Thyroid gland (tissue), 4 donors: ENCODE measurements at regions not wholly inside any gene's neighbourhood (a gene's known extent, or its start where the extent isn't known, plus 50 kb on each side); places are given as distances from the start of the nearest gene placed in this dataset.

Experiments
- DNase-seq, 2 donors: peaks; one replicate each; pipeline ENCODE4 v3.0.0-alpha.2; 2019
- H3K27ac ChIP-seq, 3 donors: fragments of 200-600 bp; sonication (generic); 1 replicate in 2 of 3; 2 replicates in 1 of 3; pipeline ENCODE4 v1.5.1; 2016 to 2019; ENCODE audit warnings: mild to moderate bottlenecking in 1 of 3, moderate library complexity in 1 of 3
- H3K27me3 ChIP-seq: fragments of 200-600 bp; sonication (generic); one replicate; pipeline ENCODE4 v1.5.1; 2019
- H3K36me3 ChIP-seq, 2 donors: fragments of 200-600 bp; sonication (generic); one replicate each; pipeline ENCODE4 v1.5.1; 2016 to 2019
- H3K4me1 ChIP-seq, 2 donors: fragments of 200-600 bp; sonication (generic); one replicate each; pipeline ENCODE4 v1.5.1; 2017 to 2019
- H3K4me3 ChIP-seq, 3 donors: fragments of 200-600 bp; sonication (generic); replicated peaks in 1 of 3; 1 replicate in 2 of 3; 2 replicates in 1 of 3; pipeline ENCODE4 v1.5.1; 2016; ENCODE audit warnings: mild to moderate bottlenecking in 1 of 3
- H3K9me3 ChIP-seq: fragments of 200-600 bp; sonication (generic); one replicate; pipeline ENCODE4 v1.5.1; 2017
- CTCF ChIP-seq, 6 experiments: fragments of 200-600 bp in 3 of 6; fragments of 450-650 bp in 3 of 6; sonication (generic) in 3 of 6; IDR thresholded peaks; one replicate each; pipeline ENCODE4 v1.5.1; 2016 to 2019; ENCODE audit warnings: antibody characterized with exemption in 6 of 6, mild to moderate bottlenecking in 2 of 6, inconsistent platforms in 1 of 6, moderate library complexity in 1 of 6
- POLR2A ChIP-seq, 2 donors: fragments of 450-650 bp; IDR thresholded peaks; one replicate each; pipeline ENCODE4 v1.6.1; 2017; ENCODE audit warnings: antibody characterized with exemption in 2 of 2, mild to moderate bottlenecking in 2 of 2, moderate library complexity in 1 of 2
- WGBS, 2 donors: methylation state at CpG; one replicate each; pipeline ENCODE4 v1.1.5; 2017; 5-methylcytosine and 5-hydroxymethylcytosine counted together
- intact Hi-C: fragments of 100-400 bp; cut with DNase I; formaldehyde crosslinking; loops from one replicate; pipeline ENCODE4 v1.15.1; 2023

- H3K4me1 ChIP-seq, result no peaks in the 10 kb centered on the region
- no peak overlapping the region for H3K27ac ChIP-seq
- DNase-seq, result no peak
- no peaks in the 10 kb centered on the region for H3K27me3 ChIP-seq
- H3K9me3 ChIP-seq, result no peaks in the 10 kb centered on the region
- WGBS, 2 donors, result 87 to 88% methylated on average over 10 of the region's 10 CpGs
- intact Hi-C loops, result no loop called here
- TF ChIP-seq CTCF (IDR thresholded peaks at IDR 0.05) (no peak), POLR2A (IDR thresholded peaks at IDR 0.05) (no peak)
- no peak overlapping the region for H3K4me3 ChIP-seq
- H3K36me3 ChIP-seq, result no peaks in the 10 kb centered on the region
Observed at GRCh38 chr4:183586824-183587223, 72.2 kb downstream of the RWDD4 start.

GRCh38 chr4:183588169-183588675 is 70.8 kb downstream of the RWDD4 start:
- WGBS, 2 donors, result 71 to 84% methylated on average over 11 of the region's 11 CpGs
- Histone ChIP-seq H3K4me1 (no peaks in the 10 kb centered on the region), H3K27me3 (no peaks in the 10 kb centered on the region), H3K27ac (no peak overlapping the region), H3K36me3 (no peaks in the 10 kb centered on the region), H3K9me3 (no peaks in the 10 kb centered on the region), H3K4me3 (no peak overlapping the region)
- intact Hi-C loops, result no loop called here
- no peak for DNase-seq
- TF ChIP-seq POLR2A (IDR thresholded peaks at IDR 0.05) (no peak), CTCF (IDR thresholded peaks at IDR 0.05) (no peak)

GRCh38 chr4:183588691-183589090 is 70.3 kb downstream of the RWDD4 start:
- no peak overlapping the region for H3K4me3 ChIP-seq

GRCh38 chr4:183589461-183590099 is 69.4 kb downstream of the RWDD4 start:
- H3K27me3 ChIP-seq, result no peaks in the 10 kb centered on the region
- intact Hi-C loops, result no loop called here
- no peaks in the 10 kb centered on the region for H3K9me3 ChIP-seq
- TF ChIP-seq CTCF (IDR thresholded peaks at IDR 0.05) (no peak), POLR2A (IDR thresholded peaks at IDR 0.05) (no peak)
- WGBS, 2 donors, result 69 to 75% methylated on average over 5 of the region's 5 CpGs
- H3K27ac ChIP-seq, result no peak overlapping the region
- H3K36me3 ChIP-seq, result no peaks in the 10 kb centered on the region
- H3K4me3 ChIP-seq, result no peak overlapping the region
- H3K4me1 ChIP-seq, result no peaks in the 10 kb centered on the region
- DNase-seq, result no peak

More at GRCh38 chr4:183588691-183589090, 70.3 kb downstream of the RWDD4 start:
- intact Hi-C loops, result no loop called here
- 92 to 97% methylated on average over 3 of the region's 3 CpGs for WGBS, 2 donors
- Histone ChIP-seq H3K36me3 (no peaks in the 10 kb centered on the region), H3K9me3 (no peaks in the 10 kb centered on the region), H3K4me1 (no peaks in the 10 kb centered on the region), H3K27me3 (no peaks in the 10 kb centered on the region), H3K27ac (no peak overlapping the region)
- no peak for TF ChIP-seq POLR2A (IDR thresholded peaks at IDR 0.05)
- TF ChIP-seq CTCF (IDR thresholded peaks at IDR 0.05), result no peak
- DNase-seq, result no peak
